ENCODE measurements at regions not wholly inside any gene's neighbourhood (a gene's known extent, or its start where the extent isn't known, plus 50 kb on each side); places are given as distances from the start of the nearest gene placed in this dataset.
A peak's percentile ranks its signal among the peaks of the same experiment; 100 is the strongest.

DNA sequence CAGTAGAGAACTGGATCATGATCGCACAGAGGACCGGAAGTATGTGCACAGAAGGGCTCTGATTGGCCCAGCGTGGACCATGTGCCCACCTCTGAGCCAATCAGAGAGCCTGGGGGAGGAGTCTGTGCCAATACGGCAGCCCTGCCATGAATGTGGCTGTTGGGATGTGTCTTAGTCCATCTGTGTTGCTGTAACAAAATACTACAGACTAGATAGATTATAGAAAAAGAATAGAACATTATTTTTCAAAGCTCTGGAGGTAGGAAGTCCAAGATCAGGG lies 132.0 kb downstream of the NDUFA10 start:
- Mint-ChIP-seq H3K4me1 (ENCODE audit: low read depth) (no peaks in the 10 kb centered on the region), H3K27me3 (ENCODE audit: low read depth) (peaks cover 8% of the 10 kb centered on the region), H3K27ac (no peak overlapping the region), H3K36me3 (ENCODE audit: low read depth) (no peaks in the 10 kb centered on the region), H3K9me3 (ENCODE audit: insufficient read depth) (no peaks in the 10 kb centered on the region), H3K4me3 (no peak overlapping the region)
- ChIA-PET CTCF (no interaction called here), POLR2A (no interaction called here)
- peak; percentile 53 for ATAC-seq
- no peak for DNase-seq

- CTCF ChIA-PET, result no interaction called here
- POLR2A ChIA-PET, result no interaction called here
- no peaks in the 10 kb centered on the region for H3K9me3 Mint-ChIP-seq (ENCODE audit: insufficient read depth)
- ATAC-seq, result no peak
- no peak for DNase-seq
- H3K27me3 Mint-ChIP-seq (ENCODE audit: low read depth), result peaks cover 13% of the 10 kb centered on the region
- H3K4me3 Mint-ChIP-seq, result no peak overlapping the region
- no peaks in the 10 kb centered on the region for H3K36me3 Mint-ChIP-seq (ENCODE audit: low read depth)
- no peaks in the 10 kb centered on the region for H3K4me1 Mint-ChIP-seq (ENCODE audit: low read depth)
- H3K27ac Mint-ChIP-seq, result no peak overlapping the region
These were observed 132.5 kb downstream of the NDUFA10 start for GRCh38 chr2:239892441-239893235.

DNA sequence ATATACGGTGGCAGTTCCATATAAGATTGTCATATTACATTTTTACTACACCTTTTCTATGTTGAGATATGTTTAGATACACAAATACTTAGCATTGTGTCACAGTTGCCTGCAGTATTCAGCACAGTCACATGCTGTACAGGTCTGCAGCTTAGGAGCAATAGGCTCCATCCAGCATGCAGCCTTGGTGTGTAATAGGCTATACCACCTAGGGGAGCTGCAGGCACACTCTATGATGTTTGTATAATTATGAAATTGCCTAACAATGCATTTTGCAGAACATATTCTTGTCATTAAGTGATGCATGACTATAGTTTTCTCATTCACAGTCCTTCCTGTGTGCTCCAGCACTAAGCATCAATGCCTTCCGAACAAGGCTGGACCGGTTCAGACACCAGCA lies 133.4 kb downstream of the NDUFA10 start:
- H3K9me3 Mint-ChIP-seq (ENCODE audit: insufficient read depth), result no peaks in the 10 kb centered on the region
- no peaks in the 10 kb centered on the region for H3K36me3 Mint-ChIP-seq (ENCODE audit: low read depth)
- H3K27ac Mint-ChIP-seq, result no peak overlapping the region
- no peaks in the 10 kb centered on the region for H3K4me1 Mint-ChIP-seq (ENCODE audit: low read depth)
- DNase-seq (no peak), ATAC-seq (no peak)
- POLR2A ChIA-PET, result no interaction called here
- CTCF ChIA-PET, result interaction anchor here (0.7 kb wide), 1 partner anchor 98 kb away, joined by 3 read pairs; no protein-coding TSS in a partner anchor
- H3K4me3 Mint-ChIP-seq, result no peak overlapping the region
- peaks cover 16% of the 10 kb centered on the region for H3K27me3 Mint-ChIP-seq (ENCODE audit: low read depth)

DNA sequence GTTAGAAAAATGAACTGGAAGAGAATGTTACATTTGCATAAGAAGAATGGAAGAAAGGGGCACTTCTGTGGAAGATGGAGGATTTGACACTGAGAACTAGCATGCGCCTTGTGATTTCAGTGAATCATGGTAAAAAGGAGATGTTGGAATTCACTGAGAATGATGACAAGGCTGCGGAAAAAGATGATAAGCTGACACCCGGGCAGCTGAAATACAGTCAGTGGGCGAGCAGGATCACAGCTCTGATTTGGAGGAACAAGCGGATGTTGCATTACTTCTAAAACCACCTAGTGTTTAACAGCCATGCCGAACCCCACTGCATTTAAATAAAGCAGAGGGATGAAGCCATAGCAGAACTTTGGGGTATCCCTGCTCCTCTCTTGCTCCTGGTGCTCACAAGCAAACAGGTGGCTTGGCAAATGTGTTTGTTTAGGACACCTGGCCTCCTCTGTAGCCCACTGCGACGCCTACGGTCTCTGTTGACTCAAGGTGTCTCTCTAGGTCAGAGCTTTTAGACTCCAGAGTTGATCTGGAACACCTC lies 134.9 kb downstream of the NDUFA10 start:
- Mint-ChIP-seq H3K9me3 (ENCODE audit: insufficient read depth) (peaks cover 9% of the 10 kb centered on the region), H3K36me3 (ENCODE audit: low read depth) (no peaks in the 10 kb centered on the region), H3K27ac (no peak overlapping the region), H3K4me3 (no peak overlapping the region), H3K27me3 (ENCODE audit: low read depth) (peaks cover 15% of the 10 kb centered on the region), H3K4me1 (ENCODE audit: low read depth) (no peaks in the 10 kb centered on the region)
- ATAC-seq, result no peak
- DNase-seq, result no peak
- CTCF ChIA-PET, result interaction anchor here (1.2 kb wide), 1 partner anchor 8 kb away, joined by 3 read pairs; no protein-coding TSS in a partner anchor
- POLR2A ChIA-PET, result no interaction called here

DNA sequence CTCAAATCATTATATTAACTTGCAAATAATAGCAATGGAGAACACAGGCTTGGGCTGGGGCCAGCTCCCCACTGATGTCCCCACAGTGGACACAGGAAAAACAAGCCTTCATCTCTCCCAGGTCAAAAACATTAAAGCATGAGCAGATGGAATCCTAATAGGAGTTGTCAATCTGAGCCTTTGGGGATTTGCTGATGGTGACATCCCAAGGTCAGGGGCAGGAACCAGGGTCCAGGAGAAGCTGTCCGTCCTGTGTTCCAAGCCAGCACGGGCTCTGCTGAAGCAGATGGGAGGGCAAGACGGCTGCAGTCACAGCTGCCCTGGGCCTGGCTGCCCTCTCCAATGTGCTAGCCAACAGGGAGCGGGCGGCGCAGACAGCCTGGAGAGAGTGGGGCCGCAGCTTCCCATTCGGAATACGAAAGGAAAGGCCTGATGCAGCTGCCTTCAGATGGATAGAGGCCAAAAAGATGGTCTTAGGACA lies 135.5 kb downstream of the NDUFA10 start:
- Mint-ChIP-seq H3K4me3 (no peak overlapping the region), H3K9me3 (ENCODE audit: insufficient read depth) (peaks cover 15% of the 10 kb centered on the region), H3K36me3 (ENCODE audit: low read depth) (no peaks in the 10 kb centered on the region), H3K4me1 (ENCODE audit: low read depth) (no peaks in the 10 kb centered on the region), H3K27ac (no peak overlapping the region), H3K27me3 (ENCODE audit: low read depth) (peaks cover 15% of the 10 kb centered on the region)
- ChIA-PET CTCF (no interaction called here), POLR2A (no interaction called here)
- ATAC-seq (no peak), DNase-seq (no peak)

DNA sequence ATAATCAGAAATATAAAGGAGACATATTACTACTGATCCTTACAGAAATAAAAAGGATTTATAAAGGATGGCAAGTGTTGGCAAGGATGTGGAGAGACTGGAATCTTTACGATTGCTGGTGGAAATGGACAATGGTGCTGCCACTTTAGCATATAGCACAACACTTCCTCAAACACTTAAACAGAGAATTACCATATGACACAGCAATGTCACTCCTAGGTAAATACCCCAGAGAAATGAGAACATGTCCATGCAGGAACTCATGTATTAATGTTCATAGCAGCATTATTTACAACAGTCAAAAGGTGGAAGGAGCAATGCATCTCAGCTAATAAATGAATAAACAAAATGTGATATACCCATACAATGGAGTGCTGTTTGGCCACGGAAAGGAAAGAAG lies 137.5 kb downstream of the NDUFA10 start:
- no peak for ATAC-seq
- Mint-ChIP-seq H3K36me3 (ENCODE audit: low read depth) (no peaks in the 10 kb centered on the region), H3K4me1 (ENCODE audit: low read depth) (no peaks in the 10 kb centered on the region), H3K4me3 (no peak overlapping the region), H3K27ac (no peak overlapping the region), H3K27me3 (ENCODE audit: low read depth) (peaks cover 12% of the 10 kb centered on the region), H3K9me3 (ENCODE audit: insufficient read depth) (peaks cover 21% of the 10 kb centered on the region)
- ChIA-PET POLR2A (no interaction called here), CTCF (no interaction called here)
- DNase-seq, result no peak

GRCh38 chr2:239886781-239887180 lies 138.4 kb downstream of the NDUFA10 start:
- Mint-ChIP-seq H3K27ac (no peak overlapping the region), H3K4me1 (ENCODE audit: low read depth) (no peaks in the 10 kb centered on the region), H3K36me3 (ENCODE audit: low read depth) (no peaks in the 10 kb centered on the region), H3K4me3 (no peak overlapping the region), H3K9me3 (ENCODE audit: insufficient read depth) (peaks cover 21% of the 10 kb centered on the region), H3K27me3 (ENCODE audit: low read depth) (peaks cover 14% of the 10 kb centered on the region)
- DNase-seq (no peak), ATAC-seq (no peak)
- ChIA-PET CTCF (no interaction called here), POLR2A (no interaction called here)

DNA sequence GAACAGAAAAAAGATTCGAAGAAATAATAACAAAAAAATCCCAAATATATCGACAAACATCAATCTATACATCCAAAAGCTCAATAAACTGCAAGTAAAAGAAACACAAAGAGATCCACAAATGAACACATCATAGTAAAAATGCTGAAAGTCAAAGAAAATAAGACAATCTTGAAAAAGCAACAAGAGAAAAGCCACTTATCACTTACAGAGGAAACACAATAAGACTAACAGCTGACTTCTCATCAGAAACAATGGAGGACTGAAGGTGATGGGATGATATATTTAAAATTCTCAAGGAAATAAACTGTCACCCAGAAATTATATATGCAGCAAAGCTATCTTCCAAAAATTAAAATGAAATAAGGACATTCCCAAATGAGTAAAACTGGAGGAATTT lies 140.3 kb downstream of the NDUFA10 start:
- Mint-ChIP-seq H3K4me1 (ENCODE audit: low read depth) (no peaks in the 10 kb centered on the region), H3K9me3 (ENCODE audit: insufficient read depth) (peaks cover 21% of the 10 kb centered on the region), H3K4me3 (no peak overlapping the region), H3K27me3 (ENCODE audit: low read depth) (peaks cover 18% of the 10 kb centered on the region), H3K27ac (no peak overlapping the region), H3K36me3 (ENCODE audit: low read depth) (no peaks in the 10 kb centered on the region)
- DNase-seq (no peak), ATAC-seq (no peak)
- CTCF ChIA-PET, result no interaction called here
- POLR2A ChIA-PET, result no interaction called here

DNA sequence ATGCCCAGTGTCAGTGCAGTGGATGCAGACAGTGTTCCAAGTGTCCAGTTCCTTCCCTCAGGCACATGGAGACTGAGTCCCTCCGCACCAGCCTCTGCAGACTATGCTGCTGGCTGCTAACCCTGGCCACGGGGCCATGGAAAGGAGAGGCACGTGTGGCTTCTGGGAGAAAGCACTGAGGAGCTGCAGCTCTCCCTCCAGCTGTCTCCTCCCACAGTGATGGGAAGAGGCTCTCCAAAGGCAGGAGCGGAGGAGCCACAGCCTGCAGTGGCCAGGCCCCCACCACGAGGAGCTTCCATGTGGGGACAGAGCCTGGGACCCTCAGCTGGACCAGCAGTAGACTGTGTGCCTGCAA lies 141.1 kb downstream of the NDUFA10 start:
- POLR2A ChIA-PET, result no interaction called here
- peaks cover 18% of the 10 kb centered on the region for H3K27me3 Mint-ChIP-seq (ENCODE audit: low read depth)
- CTCF ChIA-PET, result no interaction called here
- H3K36me3 Mint-ChIP-seq (ENCODE audit: low read depth), result no peaks in the 10 kb centered on the region
- H3K9me3 Mint-ChIP-seq (ENCODE audit: insufficient read depth), result peaks cover 21% of the 10 kb centered on the region
- H3K27ac Mint-ChIP-seq, result no peak overlapping the region
- ATAC-seq (no peak), DNase-seq (no peak)
- no peaks in the 10 kb centered on the region for H3K4me1 Mint-ChIP-seq (ENCODE audit: low read depth)
- H3K4me3 Mint-ChIP-seq, result no peak overlapping the region

DNA sequence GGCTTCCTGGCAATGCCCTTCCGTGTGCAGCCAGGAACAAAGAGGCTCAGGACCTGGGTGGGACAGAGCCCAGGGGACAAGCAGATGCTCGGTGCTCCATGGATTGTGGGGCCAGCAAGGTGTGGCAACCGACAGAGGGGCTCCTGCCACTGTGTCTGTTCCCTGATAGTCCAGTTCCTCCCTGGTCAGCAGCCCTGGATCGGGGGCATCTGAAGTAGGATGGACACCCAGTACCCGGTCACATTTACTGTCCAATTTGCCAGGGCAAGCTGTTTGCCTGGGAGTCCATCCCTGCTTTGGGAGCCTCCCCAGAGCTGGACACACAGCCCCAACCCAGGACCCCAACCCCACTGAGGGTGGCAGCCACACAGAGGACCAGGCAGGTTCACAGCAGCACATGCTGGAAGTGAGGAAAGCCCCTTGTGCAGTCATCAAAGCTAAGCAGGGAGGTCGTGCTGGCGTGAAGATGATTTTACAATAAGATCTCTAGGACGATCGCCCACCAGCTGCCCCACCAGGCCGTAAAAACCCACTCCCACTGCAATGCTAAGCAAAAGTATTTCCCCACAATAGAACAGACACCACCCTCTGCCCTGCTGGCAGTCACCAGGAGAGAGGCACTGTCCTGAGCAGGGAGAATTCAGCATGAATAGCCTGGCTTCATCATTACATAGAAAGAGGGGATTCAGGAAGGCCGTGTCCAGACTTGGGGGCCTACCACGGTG lies 141.7 kb downstream of the NDUFA10 start:
- H3K9me3 Mint-ChIP-seq (ENCODE audit: insufficient read depth), result peaks cover 21% of the 10 kb centered on the region
- H3K27me3 Mint-ChIP-seq (ENCODE audit: low read depth), result peaks cover 18% of the 10 kb centered on the region

DNA sequence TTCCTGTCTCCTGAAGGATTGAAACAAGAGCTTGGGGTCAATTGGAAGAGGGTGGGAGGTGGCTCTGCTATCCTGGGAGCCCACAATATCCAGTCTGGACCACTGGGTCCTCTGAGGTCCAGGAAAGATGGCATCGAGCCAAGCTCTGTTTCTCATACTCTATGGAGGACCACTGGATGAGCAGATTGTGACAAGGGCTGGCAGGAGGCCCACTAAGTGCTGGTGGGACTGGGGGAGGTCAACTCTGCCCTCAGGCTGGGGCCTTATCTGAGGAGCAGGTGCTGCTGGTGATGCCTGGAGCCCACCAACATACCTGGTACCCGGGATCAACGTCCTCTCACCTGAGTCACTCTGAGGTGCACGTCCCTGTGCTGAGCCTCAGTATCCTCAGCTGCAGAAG lies 142.4 kb downstream of the NDUFA10 start:
- DNase-seq, result no peak
- H3K9me3 Mint-ChIP-seq (ENCODE audit: insufficient read depth), result peaks cover 21% of the 10 kb centered on the region
- ATAC-seq, result no peak
- H3K4me3 Mint-ChIP-seq, result no peak overlapping the region
- no peaks in the 10 kb centered on the region for H3K4me1 Mint-ChIP-seq (ENCODE audit: low read depth)
- H3K27me3 Mint-ChIP-seq (ENCODE audit: low read depth), result peaks cover 14% of the 10 kb centered on the region
- POLR2A ChIA-PET, result no interaction called here
- no peak overlapping the region for H3K27ac Mint-ChIP-seq
- no peaks in the 10 kb centered on the region for H3K36me3 Mint-ChIP-seq (ENCODE audit: low read depth)
- CTCF ChIA-PET, result interaction anchor here (0.6 to 0.8 kb wide), 2 partner anchors 8 to 18 kb away, joined by 3 read pairs; no protein-coding TSS in a partner anchor

More for the DNA sequence above, 141.7 kb downstream of the NDUFA10 start:
- Mint-ChIP-seq H3K4me3 (no peak overlapping the region), H3K4me1 (ENCODE audit: low read depth) (no peaks in the 10 kb centered on the region), H3K27ac (no peak overlapping the region), H3K36me3 (ENCODE audit: low read depth) (no peaks in the 10 kb centered on the region)
- no peak for DNase-seq
- POLR2A ChIA-PET, result no interaction called here
- no peak for ATAC-seq
- CTCF ChIA-PET, result no interaction called here

DNA sequence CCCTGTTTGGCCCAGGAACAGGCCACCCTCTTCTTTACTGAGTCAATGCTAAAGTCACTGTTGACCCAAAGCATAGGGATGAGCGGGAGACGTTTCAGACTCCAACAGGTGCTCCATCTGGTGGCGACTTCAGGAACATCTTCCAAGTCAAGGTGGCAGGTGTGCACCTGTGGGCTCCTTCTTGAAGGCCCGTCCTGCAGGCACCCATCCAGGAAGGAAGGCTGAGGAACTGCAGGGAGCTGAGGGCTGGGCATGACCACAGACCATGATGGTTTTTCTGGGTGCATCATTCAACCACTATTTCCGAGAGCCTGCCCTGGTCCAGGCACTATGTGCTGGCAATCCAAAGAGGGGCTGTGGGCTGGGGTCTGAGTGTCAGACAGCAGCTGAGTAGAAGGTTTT lies 142.8 kb downstream of the NDUFA10 start:
- ChIA-PET POLR2A (no interaction called here), CTCF (interaction anchor here (0.6 to 0.8 kb wide), 2 partner anchors 8 to 19 kb away, joined by 3 read pairs; no protein-coding TSS in a partner anchor)
- ATAC-seq, result peak; percentile 64
- H3K4me3 Mint-ChIP-seq, result no peak overlapping the region
- no peaks in the 10 kb centered on the region for H3K4me1 Mint-ChIP-seq (ENCODE audit: low read depth)
- no peaks in the 10 kb centered on the region for H3K36me3 Mint-ChIP-seq (ENCODE audit: low read depth)
- H3K27ac Mint-ChIP-seq, result no peak overlapping the region
- H3K9me3 Mint-ChIP-seq (ENCODE audit: insufficient read depth), result peaks cover 21% of the 10 kb centered on the region
- DNase-seq, result peak; percentile 64
- H3K27me3 Mint-ChIP-seq (ENCODE audit: low read depth), result peaks cover 12% of the 10 kb centered on the region
